RWPE2 (cell line): ENCODE measurements at regions not wholly inside any gene's neighbourhood (a gene's known extent, or its start where the extent isn't known, plus 50 kb on each side); places are given as distances from the start of the nearest gene placed in this dataset.

Experiments used
- ATAC-seq: fragments of 200-7000 bp; cut with Tn5 transposase; 3 replicates; pipeline ENCODE4 v1.9.1; 2021; ENCODE audit warnings: low read depth
- DNase-seq: peaks from one replicate; pipeline ENCODE4 v3.0.0-alpha.2; 2020; ENCODE audit warnings: low spot score
- H3K27ac ChIP-seq: fragments of 450-650 bp; 2 replicates; pipeline ENCODE4 v1.5.1; 2017; ENCODE audit warnings: mild to moderate bottlenecking; ENCODE audit not compliant: poor library complexity, severe bottlenecking
- H3K27me3 ChIP-seq: fragments of 250-450 bp; sonication (Bioruptor Pico); 2 replicates; pipeline ENCODE4 v1.5.1; 2021; ENCODE audit warnings: mild to moderate bottlenecking, moderate library complexity; ENCODE audit not compliant: insufficient read depth, poor library complexity, severe bottlenecking
- H3K36me3 ChIP-seq: fragments of 250-450 bp; sonication (Bioruptor Pico); 2 replicates; pipeline ENCODE4 v1.5.1; 2020; ENCODE audit warnings: low read depth, mild to moderate bottlenecking, moderate library complexity
- H3K4me1 ChIP-seq: fragments of 250-450 bp; sonication (Bioruptor Pico); 2 replicates; pipeline ENCODE4 v1.5.1; 2021; ENCODE audit warnings: mild to moderate bottlenecking, moderate library complexity; ENCODE audit not compliant: insufficient read depth, poor library complexity, severe bottlenecking
- H3K4me3 ChIP-seq: fragments of 250-450 bp; sonication (Bioruptor Pico); 2 replicates; pipeline ENCODE4 v1.5.1; 2021; ENCODE audit warnings: mild to moderate bottlenecking, moderate library complexity; ENCODE audit not compliant: severe bottlenecking
- H3K9me3 ChIP-seq: fragments of 250-450 bp; sonication (Bioruptor Pico); 2 replicates; pipeline ENCODE4 v1.5.1; 2021; ENCODE audit warnings: mild to moderate bottlenecking, moderate library complexity; ENCODE audit not compliant: severe bottlenecking
- CTCF ChIP-seq: fragments of 450-650 bp; IDR thresholded peaks from one replicate; pipeline ENCODE4 v1.5.1; 2017; ENCODE audit warnings: mild to moderate bottlenecking, moderate library complexity; ENCODE audit not compliant: poor library complexity, severe bottlenecking

- Histone ChIP-seq H3K4me1 (no peaks in the 10 kb centered on the region), H3K27me3 (no peaks in the 10 kb centered on the region), H3K27ac (no peak overlapping the region), H3K4me3 (no peak overlapping the region), H3K9me3 (no peaks in the 10 kb centered on the region), H3K36me3 (no peaks in the 10 kb centered on the region)
- TF ChIP-seq CTCF, result no peak
- ATAC-seq (no peak), DNase-seq (no peak)
These were observed 199.6 kb upstream of the CTNNB1 start for GRCh38 chr3:40999682-41000081.

GRCh38 chr3:41000471-41000870 is 198.8 kb upstream of the CTNNB1 start:
- TF ChIP-seq CTCF, result no peak
- H3K4me1 ChIP-seq, result no peaks in the 10 kb centered on the region
- H3K9me3 ChIP-seq, result no peaks in the 10 kb centered on the region
- no peaks in the 10 kb centered on the region for H3K36me3 ChIP-seq
- DNase-seq (no peak), ATAC-seq (no peak)
- no peak overlapping the region for H3K27ac ChIP-seq
- no peaks in the 10 kb centered on the region for H3K27me3 ChIP-seq
- H3K4me3 ChIP-seq, result no peak overlapping the region

- DNase-seq, result no peak
- no peaks in the 10 kb centered on the region for H3K9me3 ChIP-seq
These were observed 197.7 kb upstream of the CTNNB1 start for GRCh38 chr3:41001556-41001955.

GRCh38 chr3:41002104-41002503 is 197.2 kb upstream of the CTNNB1 start:
- ATAC-seq, result no peak
- H3K4me3 ChIP-seq, result no peak overlapping the region
- no peaks in the 10 kb centered on the region for H3K4me1 ChIP-seq
- DNase-seq, result no peak
- TF ChIP-seq CTCF, result no peak
- no peak overlapping the region for H3K27ac ChIP-seq
- H3K27me3 ChIP-seq, result no peaks in the 10 kb centered on the region
- H3K36me3 ChIP-seq, result no peaks in the 10 kb centered on the region
- no peaks in the 10 kb centered on the region for H3K9me3 ChIP-seq

More at GRCh38 chr3:41001556-41001955, 197.7 kb upstream of the CTNNB1 start:
- no peak for ATAC-seq
- no peak overlapping the region for H3K27ac ChIP-seq
- no peaks in the 10 kb centered on the region for H3K27me3 ChIP-seq
- TF ChIP-seq CTCF, result no peak
- no peaks in the 10 kb centered on the region for H3K36me3 ChIP-seq
- no peak overlapping the region for H3K4me3 ChIP-seq
- H3K4me1 ChIP-seq, result no peaks in the 10 kb centered on the region

GRCh38 chr3:41007399-41007798 is 191.9 kb upstream of the CTNNB1 start:
- DNase-seq, result no peak

More at GRCh38 chr3:41007399-41007798, 191.9 kb upstream of the CTNNB1 start:
- no peak overlapping the region for H3K4me3 ChIP-seq
- no peaks in the 10 kb centered on the region for H3K27me3 ChIP-seq
- TF ChIP-seq CTCF, result no peak
- no peak overlapping the region for H3K27ac ChIP-seq
- no peak for ATAC-seq
- no peaks in the 10 kb centered on the region for H3K9me3 ChIP-seq
- no peaks in the 10 kb centered on the region for H3K36me3 ChIP-seq
- no peaks in the 10 kb centered on the region for H3K4me1 ChIP-seq
